ENCODE measurements at regions not wholly inside any gene's neighbourhood (a gene's known extent, or its start where the extent isn't known, plus 50 kb on each side); places are given as distances from the start of the nearest gene placed in this dataset.
"Not testable (repeated sequence)": the region's sequence is repeated elsewhere in the genome, so short reads cannot be mapped to it uniquely, and the experiment has no call there.

GRCh38 chr2:173532732-173533531 lies 178.3 kb downstream of the CDCA7 start:
- DNase-seq (ENCODE audit: low spot score); intact Hi-C loops (cut with DNase I): not testable (repeated sequence)

GRCh38 chr2:173537694-173538093 lies 183.0 kb downstream of the CDCA7 start:
- DNase-seq (ENCODE audit: low spot score): no peak
- intact Hi-C loops (cut with DNase I): no loop called here

- intact Hi-C loops (cut with DNase I): no loop called here
- no peak for DNase-seq (ENCODE audit: low spot score)
Observed at GRCh38 chr2:173539615-173540014, 184.9 kb downstream of the CDCA7 start.

- no peak for DNase-seq (ENCODE audit: low spot score)
Observed at GRCh38 chr2:173544641-173545363, 190.1 kb downstream of the CDCA7 start.

GRCh38 chr2:173545364-173545763 lies 190.7 kb downstream of the CDCA7 start:
- intact Hi-C loops (cut with DNase I): no loop called here
- no peak for DNase-seq (ENCODE audit: low spot score)

More at GRCh38 chr2:173544641-173545363, 190.1 kb downstream of the CDCA7 start:
- intact Hi-C loops (cut with DNase I): no loop called here

- DNase-seq (ENCODE audit: low spot score): no peak
- intact Hi-C loops (cut with DNase I): no loop called here
Observed at GRCh38 chr2:173547499-173547898, 192.8 kb downstream of the CDCA7 start.

- DNase-seq (ENCODE audit: low spot score): no peak
Observed at GRCh38 chr2:173550143-173550542, 195.5 kb downstream of the CDCA7 start.

GRCh38 chr2:173552531-173552930 lies 197.9 kb downstream of the CDCA7 start:
- intact Hi-C loops (cut with DNase I): no loop called here
- DNase-seq (ENCODE audit: low spot score): no peak

More at GRCh38 chr2:173550143-173550542, 195.5 kb downstream of the CDCA7 start:
- intact Hi-C loops (cut with DNase I): no loop called here

GRCh38 chr2:173553593-173553992 lies 198.9 kb downstream of the CDCA7 start:
- no peak for DNase-seq (ENCODE audit: low spot score)
- intact Hi-C loops (cut with DNase I): no loop called here

- intact Hi-C loops (cut with DNase I): no loop called here
Observed at GRCh38 chr2:173555833-173556232, 201.2 kb downstream of the CDCA7 start.

GRCh38 chr2:173556816-173557215 lies 202.1 kb downstream of the CDCA7 start:
- intact Hi-C loops (cut with DNase I): no loop called here

More at GRCh38 chr2:173555833-173556232, 201.2 kb downstream of the CDCA7 start:
- DNase-seq (ENCODE audit: low spot score): no peak

GRCh38 chr2:173557497-173557896 lies 202.8 kb downstream of the CDCA7 start:
- intact Hi-C loops (cut with DNase I): no loop called here
- DNase-seq (ENCODE audit: low spot score): no peak

More at GRCh38 chr2:173556816-173557215, 202.1 kb downstream of the CDCA7 start:
- no peak for DNase-seq (ENCODE audit: low spot score)

GRCh38 chr2:173567493-173567892 lies 212.8 kb downstream of the CDCA7 start:
- intact Hi-C loops (cut with DNase I): no loop called here
- DNase-seq (ENCODE audit: low spot score): no peak

- intact Hi-C loops (cut with DNase I): no loop called here
- DNase-seq (ENCODE audit: low spot score): no peak
Observed at GRCh38 chr2:173568054-173568453, 213.4 kb downstream of the CDCA7 start.

- intact Hi-C loops (cut with DNase I): no loop called here
Observed at GRCh38 chr2:173571021-173571821, 216.5 kb downstream of the CDCA7 start.

GRCh38 chr2:173571887-173572680 lies 217.4 kb downstream of the CDCA7 start:
- intact Hi-C loops (cut with DNase I): no loop called here
- DNase-seq (ENCODE audit: low spot score): no peak

More at GRCh38 chr2:173571021-173571821, 216.5 kb downstream of the CDCA7 start:
- DNase-seq (ENCODE audit: low spot score): no peak

- intact Hi-C loops (cut with DNase I): no loop called here
- DNase-seq (ENCODE audit: low spot score): no peak
Observed at GRCh38 chr2:173572848-173573247, 218.2 kb downstream of the CDCA7 start.

- DNase-seq (ENCODE audit: low spot score); intact Hi-C loops (cut with DNase I): not testable (repeated sequence)
Observed at GRCh38 chr2:173573782-173574181, 219.1 kb downstream of the CDCA7 start.

Data from posterior vena cava (tissue), 2 donors.